ENCODE measurements at regions not wholly inside any gene's neighbourhood (a gene's known extent, or its start where the extent isn't known, plus 50 kb on each side); places are given as distances from the start of the nearest gene placed in this dataset.

DNA sequence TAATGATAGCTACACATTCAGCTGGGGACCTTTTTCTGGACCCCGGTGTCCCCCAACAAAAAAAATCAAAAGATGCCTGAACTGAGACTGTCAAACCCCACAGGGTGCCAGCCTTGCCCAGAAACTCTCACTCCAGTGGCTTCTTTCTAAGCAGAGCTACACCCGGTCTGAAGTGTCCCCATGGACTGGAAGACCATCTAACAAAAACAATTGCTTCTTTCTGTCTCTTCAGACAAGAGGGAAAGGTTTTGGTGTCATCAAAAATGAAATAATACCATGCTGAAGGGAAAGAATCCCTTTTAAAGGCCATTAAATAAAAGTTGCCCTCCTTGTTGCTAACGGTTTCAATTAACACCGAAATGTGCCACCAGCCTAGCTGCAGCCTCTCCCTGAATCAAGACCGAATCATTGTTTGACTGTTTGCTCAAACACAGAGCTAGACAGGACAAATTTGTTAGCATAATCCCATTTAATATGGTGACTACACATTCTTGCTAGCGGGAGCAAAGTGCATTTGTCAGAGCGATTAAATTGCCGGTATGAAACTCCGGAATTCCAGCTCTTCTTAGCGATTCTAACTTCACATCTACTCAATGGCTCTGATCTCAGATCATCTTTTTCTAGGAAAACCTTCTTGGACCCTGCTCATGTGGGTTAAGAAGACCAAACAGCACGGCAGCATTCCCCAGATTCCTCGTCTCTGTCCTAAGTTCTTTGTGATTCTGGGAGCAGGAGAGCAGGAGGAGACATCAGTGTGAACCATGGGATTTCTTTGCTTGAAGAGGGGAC is 397.5 kb upstream of the PRKCQ start:
- no peak for TF ChIP-seq POLR2A (IDR thresholded peaks at IDR 0.05)
- TF ChIP-seq, protein P1, sequence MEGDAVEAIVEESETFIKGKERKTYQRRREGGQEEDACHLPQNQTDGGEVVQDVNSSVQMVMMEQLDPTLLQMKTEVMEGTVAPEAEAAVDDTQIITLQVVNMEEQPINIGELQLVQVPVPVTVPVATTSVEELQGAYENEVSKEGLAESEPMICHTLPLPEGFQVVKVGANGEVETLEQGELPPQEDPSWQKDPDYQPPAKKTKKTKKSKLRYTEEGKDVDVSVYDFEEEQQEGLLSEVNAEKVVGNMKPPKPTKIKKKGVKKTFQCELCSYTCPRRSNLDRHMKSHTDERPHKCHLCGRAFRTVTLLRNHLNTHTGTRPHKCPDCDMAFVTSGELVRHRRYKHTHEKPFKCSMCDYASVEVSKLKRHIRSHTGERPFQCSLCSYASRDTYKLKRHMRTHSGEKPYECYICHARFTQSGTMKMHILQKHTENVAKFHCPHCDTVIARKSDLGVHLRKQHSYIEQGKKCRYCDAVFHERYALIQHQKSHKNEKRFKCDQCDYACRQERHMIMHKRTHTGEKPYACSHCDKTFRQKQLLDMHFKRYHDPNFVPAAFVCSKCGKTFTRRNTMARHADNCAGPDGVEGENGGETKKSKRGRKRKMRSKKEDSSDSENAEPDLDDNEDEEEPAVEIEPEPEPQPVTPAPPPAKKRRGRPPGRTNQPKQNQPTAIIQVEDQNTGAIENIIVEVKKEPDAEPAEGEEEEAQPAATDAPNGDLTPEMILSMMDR (IDR thresholded peaks at IDR 0.05) = no peak
